ENCODE measurements at regions not wholly inside any gene's neighbourhood (a gene's known extent, or its start where the extent isn't known, plus 50 kb on each side); places are given as distances from the start of the nearest gene placed in this dataset.
"Not testable (repeated sequence)": the region's sequence is repeated elsewhere in the genome, so short reads cannot be mapped to it uniquely, and the experiment has no call there.

DNA sequence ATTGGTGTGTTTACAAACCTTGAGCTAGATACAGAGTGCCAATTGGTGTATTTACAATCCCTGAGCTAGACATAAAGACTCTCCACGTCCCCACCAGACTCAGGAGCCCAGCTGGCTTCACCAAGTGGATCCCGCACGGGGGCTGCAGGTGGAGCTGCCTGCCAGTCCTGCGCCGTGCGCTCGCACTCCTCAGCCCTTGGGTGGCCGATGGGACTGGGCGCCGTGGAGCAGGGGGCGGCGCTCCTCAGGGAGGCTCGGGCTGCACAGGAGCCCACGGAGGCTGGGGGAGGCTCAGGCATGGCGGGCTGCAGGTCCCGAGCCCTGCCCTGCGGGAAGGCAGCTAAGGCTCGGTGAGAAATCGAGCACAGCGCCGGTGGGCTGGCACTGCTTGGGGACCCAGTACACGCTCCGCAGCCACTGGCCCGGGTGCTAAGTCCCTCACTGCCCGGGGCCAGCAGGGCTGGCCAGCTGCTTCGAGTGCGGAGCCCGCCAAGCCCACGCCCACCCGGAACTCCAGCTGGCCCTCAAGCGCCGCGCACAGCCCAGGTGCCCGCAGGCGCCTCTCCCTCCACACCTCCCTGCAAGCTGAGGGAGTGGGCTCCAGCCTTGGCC, 245.0 kb downstream of the PLA2G4A start:
- not testable (repeated sequence) for H3K56ac ChIP-seq (ENCODE audit: low read length); H3K4me3 ChIP-seq (ENCODE audit: low read length); H3K4me1 ChIP-seq (ENCODE audit: control insufficient read depth, low read depth, low read length); H2AK5ac ChIP-seq (ENCODE audit: low read length); H2BK120ac ChIP-seq (ENCODE audit: low read depth, low read length); H3K79me1 ChIP-seq (ENCODE audit: low read length); H3K27ac ChIP-seq (ENCODE audit: low read depth, low read length); H3K36me3 ChIP-seq (ENCODE audit: control insufficient read depth, insufficient read depth, low read length); H3K23ac ChIP-seq (ENCODE audit: low read length); H3K4me2 ChIP-seq (ENCODE audit: low read length); H3K79me2 ChIP-seq (ENCODE audit: control insufficient read depth, insufficient read depth, low read length); H3K9ac ChIP-seq (ENCODE audit: low read length); H3K18ac ChIP-seq (ENCODE audit: low read length); H3K4ac ChIP-seq (ENCODE audit: low read depth, low read length); H4K5ac ChIP-seq (ENCODE audit: low read length); H3K27me3 ChIP-seq (ENCODE audit: insufficient read depth, low read length, poor library complexity); H4K8ac ChIP-seq (ENCODE audit: low read depth, low read length); H2BK5ac ChIP-seq (ENCODE audit: low read length); H2BK15ac ChIP-seq (replicated peaks; ENCODE audit: low read depth); DNase-seq
- WGBS (ENCODE audit: extremely low coverage, insufficient coverage, low lambda C conversion rate): no CpG with 5 or more reads among the region's 35 CpGs

DNA sequence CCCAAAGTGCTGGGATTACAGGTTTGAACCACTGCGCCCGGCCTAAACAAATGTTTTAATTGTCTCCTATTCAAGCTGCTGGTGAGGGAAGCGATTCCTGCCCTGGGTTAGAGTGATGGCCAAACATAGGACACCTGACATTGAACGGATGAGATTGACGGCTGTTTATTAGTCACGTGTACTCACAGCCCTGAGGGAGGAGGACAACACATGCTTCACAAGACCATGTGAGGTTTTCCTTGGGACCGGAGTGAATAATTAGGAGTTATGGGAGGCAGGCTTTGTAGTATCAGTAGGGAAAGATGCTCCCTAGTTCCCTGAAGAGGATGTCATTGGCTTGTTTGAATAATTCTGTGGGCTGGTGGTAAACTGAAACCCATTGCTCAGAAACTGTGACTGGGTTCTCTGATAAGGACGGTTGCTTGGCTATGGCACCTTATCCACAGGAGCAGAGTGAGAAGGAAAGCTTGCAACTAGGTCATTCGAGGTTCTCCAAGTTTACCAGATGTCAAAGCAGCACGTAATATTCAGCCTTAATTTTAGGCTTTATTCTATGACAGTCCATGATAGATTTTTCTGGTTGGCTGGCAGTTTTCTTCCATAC, 245.8 kb downstream of the PLA2G4A start:
- H3K4me3 ChIP-seq (ENCODE audit: low read length): no peak overlapping the region
- H3K4me1 ChIP-seq (ENCODE audit: control insufficient read depth, low read depth, low read length): no peaks in the 10 kb centered on the region
- no peak overlapping the region for H2BK5ac ChIP-seq (ENCODE audit: low read length)
- no peak for DNase-seq
- H3K9ac ChIP-seq (ENCODE audit: low read length): no peak overlapping the region
- no peak overlapping the region for H3K4ac ChIP-seq (ENCODE audit: low read depth, low read length)
- whole genome bisulfite sequencing (ENCODE audit: extremely low coverage, insufficient coverage, low lambda C conversion rate): no CpG with 5 or more reads among the region's 10 CpGs
- H3K36me3 ChIP-seq (ENCODE audit: control insufficient read depth, insufficient read depth, low read length): no peaks in the 10 kb centered on the region
- H3K79me2 ChIP-seq (ENCODE audit: control insufficient read depth, insufficient read depth, low read length): no peaks in the 10 kb centered on the region
- H3K56ac ChIP-seq (ENCODE audit: low read length): no peak overlapping the region
- no peak overlapping the region for H3K4me2 ChIP-seq (ENCODE audit: low read length)
- no peak overlapping the region for H2BK15ac ChIP-seq (replicated peaks; ENCODE audit: low read depth)
- H3K23ac ChIP-seq (ENCODE audit: low read length): no peak overlapping the region
- no peak overlapping the region for H2AK5ac ChIP-seq (ENCODE audit: low read length)
- no peak overlapping the region for H3K18ac ChIP-seq (ENCODE audit: low read length)
- H4K8ac ChIP-seq (ENCODE audit: low read depth, low read length): no peak overlapping the region
- H2BK120ac ChIP-seq (ENCODE audit: low read depth, low read length): no peak overlapping the region
- no peaks in the 10 kb centered on the region for H3K79me1 ChIP-seq (ENCODE audit: low read length)
- no peaks in the 10 kb centered on the region for H3K27me3 ChIP-seq (ENCODE audit: insufficient read depth, low read length, poor library complexity)
- H4K5ac ChIP-seq (ENCODE audit: low read length): no peak overlapping the region
- H3K27ac ChIP-seq (ENCODE audit: low read depth, low read length): no peak overlapping the region

DNA sequence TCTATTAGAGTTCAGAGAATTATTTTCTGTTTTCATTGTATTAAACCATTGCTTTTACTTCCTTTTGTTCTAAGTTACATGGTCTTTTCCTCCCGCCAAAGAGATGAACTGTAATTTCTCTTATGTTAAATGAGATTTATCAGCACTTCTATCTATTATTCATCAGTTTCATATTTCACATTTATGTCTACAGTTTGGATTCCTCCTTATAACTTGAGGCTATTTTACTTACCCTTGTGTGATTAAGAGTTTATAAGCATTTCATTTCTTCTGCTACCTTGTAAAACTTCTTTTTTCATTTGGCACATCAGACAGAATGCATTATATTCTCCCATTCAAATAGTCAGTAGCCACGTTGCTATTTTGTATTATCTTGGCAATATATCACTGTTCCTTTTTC, 248.2 kb downstream of the PLA2G4A start:
- H3K23ac ChIP-seq (ENCODE audit: low read length): no peak overlapping the region
- DNase-seq: no peak
- no peak overlapping the region for H3K4ac ChIP-seq (ENCODE audit: low read depth, low read length)
- no peak overlapping the region for H3K4me2 ChIP-seq (ENCODE audit: low read length)
- no peak overlapping the region for H4K5ac ChIP-seq (ENCODE audit: low read length)
- no peaks in the 10 kb centered on the region for H3K36me3 ChIP-seq (ENCODE audit: control insufficient read depth, insufficient read depth, low read length)
- no peak overlapping the region for H2BK5ac ChIP-seq (ENCODE audit: low read length)
- H3K18ac ChIP-seq (ENCODE audit: low read length): no peak overlapping the region
- no peak overlapping the region for H4K8ac ChIP-seq (ENCODE audit: low read depth, low read length)
- H3K27me3 ChIP-seq (ENCODE audit: insufficient read depth, low read length, poor library complexity): no peaks in the 10 kb centered on the region
- no peaks in the 10 kb centered on the region for H3K4me1 ChIP-seq (ENCODE audit: control insufficient read depth, low read depth, low read length)
- H3K9ac ChIP-seq (ENCODE audit: low read length): no peak overlapping the region
- WGBS (ENCODE audit: extremely low coverage, insufficient coverage, low lambda C conversion rate): no CpG with 5 or more reads among the region's 2 CpGs
- no peak overlapping the region for H3K56ac ChIP-seq (ENCODE audit: low read length)
- no peak overlapping the region for H3K4me3 ChIP-seq (ENCODE audit: low read length)
- H3K27ac ChIP-seq (ENCODE audit: low read depth, low read length): no peak overlapping the region
- H2BK15ac ChIP-seq (replicated peaks; ENCODE audit: low read depth): no peak overlapping the region
- no peaks in the 10 kb centered on the region for H3K79me1 ChIP-seq (ENCODE audit: low read length)
- H2BK120ac ChIP-seq (ENCODE audit: low read depth, low read length): no peak overlapping the region
- H3K79me2 ChIP-seq (ENCODE audit: control insufficient read depth, insufficient read depth, low read length): no peaks in the 10 kb centered on the region
- no peak overlapping the region for H2AK5ac ChIP-seq (ENCODE audit: low read length)

DNA sequence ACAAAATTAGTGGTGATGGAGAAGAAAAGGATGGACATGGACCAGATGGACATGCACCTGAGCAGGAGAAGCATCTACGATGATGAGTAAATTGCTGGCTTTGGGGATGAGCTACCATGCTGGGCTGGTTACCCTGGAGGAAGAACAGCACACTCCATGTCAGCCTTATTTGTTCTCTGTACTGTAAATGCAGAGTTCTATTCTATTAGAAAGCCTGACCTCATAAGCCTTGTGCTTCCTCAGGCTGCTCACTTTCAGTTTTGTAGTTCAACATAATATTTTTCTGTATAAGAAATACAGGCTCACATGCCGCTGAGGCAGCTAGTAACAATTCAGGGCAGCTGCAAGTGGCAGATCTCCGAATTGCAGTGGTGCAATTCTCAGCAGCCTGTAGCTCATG, 249.6 kb downstream of the PLA2G4A start:
- Histone ChIP-seq H2AK5ac (ENCODE audit: low read length) (no peak overlapping the region), H3K4me2 (ENCODE audit: low read length) (no peak overlapping the region), H3K27me3 (ENCODE audit: insufficient read depth, low read length, poor library complexity) (no peaks in the 10 kb centered on the region), H4K8ac (ENCODE audit: low read depth, low read length) (no peak overlapping the region), H3K23ac (ENCODE audit: low read length) (no peak overlapping the region), H3K79me1 (ENCODE audit: low read length) (no peaks in the 10 kb centered on the region), H3K4ac (ENCODE audit: low read depth, low read length) (no peak overlapping the region), H3K27ac (ENCODE audit: low read depth, low read length) (no peak overlapping the region), H3K79me2 (ENCODE audit: control insufficient read depth, insufficient read depth, low read length) (no peaks in the 10 kb centered on the region), H3K36me3 (ENCODE audit: control insufficient read depth, insufficient read depth, low read length) (no peaks in the 10 kb centered on the region), H3K9ac (ENCODE audit: low read length) (no peak overlapping the region), H3K56ac (ENCODE audit: low read length) (no peak overlapping the region), H4K5ac (ENCODE audit: low read length) (no peak overlapping the region), H3K18ac (ENCODE audit: low read length) (no peak overlapping the region), H2BK15ac (replicated peaks; ENCODE audit: low read depth) (no peak overlapping the region), H2BK5ac (ENCODE audit: low read length) (no peak overlapping the region), H3K4me3 (ENCODE audit: low read length) (no peak overlapping the region), H3K4me1 (ENCODE audit: control insufficient read depth, low read depth, low read length) (no peaks in the 10 kb centered on the region), H2BK120ac (ENCODE audit: low read depth, low read length) (no peak overlapping the region)
- DNase-seq: no peak
- no CpG with 5 or more reads among the region's 3 CpGs for WGBS (ENCODE audit: extremely low coverage, insufficient coverage, low lambda C conversion rate)

DNA sequence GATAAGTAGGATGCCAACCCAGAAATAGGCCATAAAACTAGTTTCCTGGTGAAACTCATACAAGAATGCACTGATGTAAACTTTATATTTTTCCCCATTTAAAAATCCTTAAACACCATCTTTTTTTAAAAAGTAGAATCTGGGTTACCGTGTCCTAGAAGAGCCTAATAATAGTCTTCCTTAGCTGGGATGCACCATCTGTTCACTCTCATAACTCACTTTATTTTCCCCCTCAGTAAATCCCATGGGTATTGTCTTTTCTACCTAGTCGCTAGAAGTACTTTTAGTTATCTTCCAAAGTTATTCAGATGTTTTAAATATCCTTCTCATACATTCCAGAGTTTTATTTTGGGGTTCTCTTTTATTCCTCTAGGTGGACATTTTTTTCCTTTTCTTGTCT, 250.2 kb downstream of the PLA2G4A start:
- no peak overlapping the region for H3K18ac ChIP-seq (ENCODE audit: low read length)
- no peaks in the 10 kb centered on the region for H3K79me2 ChIP-seq (ENCODE audit: control insufficient read depth, insufficient read depth, low read length)
- no peak overlapping the region for H3K9ac ChIP-seq (ENCODE audit: low read length)
- no peak overlapping the region for H2BK15ac ChIP-seq (replicated peaks; ENCODE audit: low read depth)
- no peak overlapping the region for H3K4ac ChIP-seq (ENCODE audit: low read depth, low read length)
- H3K4me2 ChIP-seq (ENCODE audit: low read length): no peak overlapping the region
- H3K27me3 ChIP-seq (ENCODE audit: insufficient read depth, low read length, poor library complexity): no peaks in the 10 kb centered on the region
- no peak overlapping the region for H3K56ac ChIP-seq (ENCODE audit: low read length)
- no peak for DNase-seq
- no peak overlapping the region for H2BK120ac ChIP-seq (ENCODE audit: low read depth, low read length)
- no peak overlapping the region for H3K23ac ChIP-seq (ENCODE audit: low read length)
- no peak overlapping the region for H2BK5ac ChIP-seq (ENCODE audit: low read length)
- H3K27ac ChIP-seq (ENCODE audit: low read depth, low read length): no peak overlapping the region
- H3K36me3 ChIP-seq (ENCODE audit: control insufficient read depth, insufficient read depth, low read length): no peaks in the 10 kb centered on the region
- H4K8ac ChIP-seq (ENCODE audit: low read depth, low read length): no peak overlapping the region
- no peak overlapping the region for H3K4me3 ChIP-seq (ENCODE audit: low read length)
- no CpG with 5 or more reads among the region's 2 CpGs for WGBS (ENCODE audit: extremely low coverage, insufficient coverage, low lambda C conversion rate)
- H3K79me1 ChIP-seq (ENCODE audit: low read length): no peaks in the 10 kb centered on the region
- H4K5ac ChIP-seq (ENCODE audit: low read length): no peak overlapping the region
- no peak overlapping the region for H2AK5ac ChIP-seq (ENCODE audit: low read length)
- H3K4me1 ChIP-seq (ENCODE audit: control insufficient read depth, low read depth, low read length): no peaks in the 10 kb centered on the region

DNA sequence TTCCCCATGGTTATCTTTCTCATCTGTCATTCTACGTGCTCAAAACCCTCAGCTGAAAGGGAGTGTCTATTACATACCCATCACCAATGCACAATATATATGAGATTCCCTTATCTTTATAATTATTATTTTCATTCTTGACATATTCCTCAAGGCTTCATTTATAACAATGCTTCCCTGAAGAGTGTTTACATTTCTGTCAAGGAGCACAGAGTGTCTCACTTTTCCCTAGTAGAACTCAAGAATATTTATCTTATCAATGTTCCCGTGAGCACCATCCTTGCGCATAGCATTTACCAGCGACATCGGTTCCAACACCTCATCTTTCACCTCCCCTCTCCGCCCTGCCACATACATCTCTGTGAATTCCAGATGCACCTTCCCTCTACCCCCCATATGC, 250.6 kb downstream of the PLA2G4A start:
- Histone ChIP-seq H3K79me1 (ENCODE audit: low read length) (no peaks in the 10 kb centered on the region), H4K5ac (ENCODE audit: low read length) (no peak overlapping the region), H3K36me3 (ENCODE audit: control insufficient read depth, insufficient read depth, low read length) (no peaks in the 10 kb centered on the region), H3K9ac (ENCODE audit: low read length) (no peak overlapping the region), H3K27me3 (ENCODE audit: insufficient read depth, low read length, poor library complexity) (no peaks in the 10 kb centered on the region), H2BK15ac (replicated peaks; ENCODE audit: low read depth) (no peak overlapping the region), H3K18ac (ENCODE audit: low read length) (no peak overlapping the region), H2AK5ac (ENCODE audit: low read length) (no peak overlapping the region), H3K79me2 (ENCODE audit: control insufficient read depth, insufficient read depth, low read length) (no peaks in the 10 kb centered on the region), H3K4ac (ENCODE audit: low read depth, low read length) (no peak overlapping the region), H3K4me3 (ENCODE audit: low read length) (no peak overlapping the region), H4K8ac (ENCODE audit: low read depth, low read length) (no peak overlapping the region), H2BK5ac (ENCODE audit: low read length) (no peak overlapping the region), H3K56ac (ENCODE audit: low read length) (no peak overlapping the region), H2BK120ac (ENCODE audit: low read depth, low read length) (no peak overlapping the region), H3K23ac (ENCODE audit: low read length) (no peak overlapping the region), H3K4me2 (ENCODE audit: low read length) (no peak overlapping the region), H3K27ac (ENCODE audit: low read depth, low read length) (no peak overlapping the region), H3K4me1 (ENCODE audit: control insufficient read depth, low read depth, low read length) (no peaks in the 10 kb centered on the region)
- WGBS (ENCODE audit: extremely low coverage, insufficient coverage, low lambda C conversion rate): no CpG with 5 or more reads among the region's 6 CpGs
- no peak for DNase-seq
